Bone marrow (tissue), 2 donors: ENCODE measurements at regions not wholly inside any gene's neighbourhood (a gene's known extent, or its start where the extent isn't known, plus 50 kb on each side); places are given as distances from the start of the nearest gene placed in this dataset.
"Not testable (repeated sequence)": the region's sequence is repeated elsewhere in the genome, so short reads cannot be mapped to it uniquely, and the experiment has no call there.

Experiments
- DNase-seq, 2 donors: peaks; one replicate each; lab custom pipeline; 2025; lab: John Stamatoyannopoulos, UW

DNA sequence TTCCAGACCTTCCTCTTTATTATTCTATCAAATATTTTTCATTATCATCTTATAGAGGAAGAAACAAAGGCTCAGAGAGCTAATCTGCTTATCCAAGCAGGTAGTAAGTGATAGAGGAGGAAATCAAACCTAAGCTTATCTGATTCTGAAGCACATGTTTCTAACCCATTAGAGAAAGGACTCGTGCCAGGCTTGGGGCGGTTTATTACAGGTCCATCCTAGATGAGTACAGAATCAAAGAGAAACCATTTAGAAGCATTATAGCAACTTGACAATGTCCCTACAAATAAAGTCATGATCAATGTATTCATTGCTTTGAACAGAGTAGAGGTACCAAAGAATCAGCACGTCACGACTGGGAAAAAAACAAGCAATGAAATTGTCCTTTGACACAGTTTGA lies 303.0 kb downstream of the CYRIA start:
- no peak for DNase-seq

DNA sequence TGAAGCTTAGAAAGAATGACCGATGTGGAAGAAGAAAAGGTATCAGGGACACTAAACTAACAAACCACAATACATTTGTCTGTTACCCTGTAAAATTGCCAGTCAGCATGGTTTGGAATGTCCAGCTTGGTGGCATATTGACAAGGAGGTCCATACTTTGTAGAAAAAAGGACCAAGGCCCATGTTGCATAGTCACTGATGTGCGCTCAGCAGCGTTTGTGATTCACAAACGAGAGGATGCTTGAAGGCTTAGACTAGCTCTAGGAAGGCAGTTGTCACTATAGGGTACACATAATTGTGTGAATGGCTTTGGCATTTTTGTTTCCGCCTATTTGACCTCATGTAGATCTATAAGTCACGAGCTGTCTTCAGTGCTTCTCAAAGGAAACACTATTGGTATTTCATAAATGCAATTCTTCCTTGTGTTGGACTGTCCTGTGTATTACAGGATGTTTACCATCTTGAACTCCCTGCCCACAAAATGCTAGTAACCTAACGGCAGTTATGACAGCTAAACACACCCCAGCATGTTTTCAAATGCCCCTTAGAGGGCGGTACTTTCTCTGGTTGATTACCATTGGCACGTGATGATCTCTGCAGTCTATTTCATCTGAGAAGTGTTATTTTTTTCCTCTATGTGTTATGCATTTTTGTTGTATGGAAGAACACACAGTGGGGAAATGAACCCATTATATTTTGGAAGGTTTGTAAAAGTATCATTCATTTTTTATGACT lies 304.2 kb downstream of the CYRIA start:
- DNase-seq, result no peak

DNA sequence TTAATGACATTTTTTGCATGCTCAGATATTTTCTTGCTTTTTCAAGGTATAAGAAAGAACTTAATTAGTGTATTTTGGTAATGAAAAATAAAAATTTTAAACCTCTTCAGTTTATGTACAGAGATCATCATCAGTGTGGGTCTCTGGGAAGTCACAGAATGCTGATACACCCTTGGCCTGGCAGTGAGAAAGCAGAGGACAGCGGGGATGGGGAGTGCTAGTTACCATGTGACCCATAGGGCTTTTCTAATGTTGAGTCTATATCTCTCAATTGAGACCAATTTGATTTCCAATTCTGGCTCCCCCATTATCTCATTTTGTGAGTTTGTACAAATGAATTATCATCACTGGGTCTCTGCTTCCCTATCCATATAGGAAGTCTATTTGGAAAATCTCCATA lies 305.7 kb downstream of the CYRIA start:
- no peak for DNase-seq

DNA sequence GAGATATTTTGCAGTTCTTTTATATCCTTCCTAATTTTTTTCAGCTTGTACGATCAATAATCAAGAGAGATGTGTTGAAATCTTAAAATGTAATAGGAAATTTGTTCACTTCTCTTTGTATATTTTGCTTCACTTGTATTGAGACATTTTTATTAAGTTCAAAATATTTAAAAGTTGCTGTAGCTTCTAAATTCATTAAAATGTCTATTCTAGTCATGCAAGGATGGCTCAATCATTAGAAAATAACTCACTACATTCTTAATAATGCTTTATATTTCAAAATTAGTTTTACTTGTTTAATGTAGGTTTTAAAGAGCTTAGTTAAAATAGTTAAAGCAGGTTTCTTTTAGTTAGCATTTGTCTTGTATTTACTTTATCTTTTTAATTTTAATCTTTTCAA lies 308.4 kb downstream of the CYRIA start:
- no peak for DNase-seq

DNA sequence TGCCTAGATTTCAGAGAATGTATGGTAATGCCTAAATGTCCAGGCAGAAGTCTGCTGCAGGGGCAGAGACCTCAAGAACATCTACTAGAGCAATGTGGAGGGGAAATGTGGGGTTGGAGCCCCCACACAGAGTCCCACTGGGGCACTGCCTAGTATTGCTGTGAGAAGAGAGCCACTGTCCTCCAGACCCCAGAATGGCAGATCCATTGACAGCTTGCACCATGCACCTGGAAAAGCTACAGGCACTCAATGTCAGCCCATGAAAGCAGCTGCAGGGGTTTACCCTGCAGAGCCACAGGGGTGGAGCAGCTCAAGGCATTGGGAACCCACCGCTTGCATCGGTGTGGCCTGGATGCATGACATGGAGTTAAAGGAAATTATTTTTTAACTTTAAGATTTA lies 314.1 kb downstream of the CYRIA start:
- DNase-seq, result no peak

DNA sequence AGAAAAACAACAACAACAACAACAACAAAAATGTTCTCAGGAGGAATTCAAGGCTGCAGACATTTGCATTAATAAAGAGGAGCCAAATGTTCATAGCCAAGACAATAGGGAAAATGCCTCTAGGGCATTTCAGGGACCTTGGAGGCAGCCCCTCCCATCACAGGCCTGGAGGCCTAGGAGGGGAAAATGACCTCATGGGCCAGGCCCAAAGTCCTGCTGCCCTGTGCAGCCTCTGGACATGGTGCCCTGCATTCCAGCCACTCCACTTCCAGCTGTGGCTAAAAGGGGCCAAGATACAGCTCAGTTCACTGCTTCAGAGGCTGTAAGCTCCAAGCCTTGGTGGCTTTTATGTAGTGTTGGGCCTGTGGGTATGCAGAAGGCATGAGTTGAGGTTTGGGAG lies 314.5 kb downstream of the CYRIA start:
- no peak for DNase-seq

DNA sequence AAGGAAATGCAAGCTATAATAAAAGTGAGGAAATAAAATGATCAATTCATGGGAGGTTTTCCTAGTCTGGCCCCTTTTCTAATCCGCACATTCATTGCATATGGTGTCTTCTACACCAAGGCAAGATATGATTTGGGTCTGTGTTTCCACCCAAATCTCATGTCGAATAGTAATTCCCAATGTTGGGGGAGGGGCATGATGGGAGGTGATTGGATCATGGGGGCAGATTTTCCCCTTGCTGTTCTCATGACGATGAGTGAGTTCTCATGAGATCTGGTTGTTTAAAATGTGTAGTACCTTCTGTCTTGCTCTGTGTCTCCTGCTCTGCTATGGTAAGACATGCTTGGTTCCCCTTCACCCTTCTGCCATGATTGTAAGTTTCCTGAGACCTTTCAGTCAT lies 315.4 kb downstream of the CYRIA start:
- DNase-seq, result no peak

DNA sequence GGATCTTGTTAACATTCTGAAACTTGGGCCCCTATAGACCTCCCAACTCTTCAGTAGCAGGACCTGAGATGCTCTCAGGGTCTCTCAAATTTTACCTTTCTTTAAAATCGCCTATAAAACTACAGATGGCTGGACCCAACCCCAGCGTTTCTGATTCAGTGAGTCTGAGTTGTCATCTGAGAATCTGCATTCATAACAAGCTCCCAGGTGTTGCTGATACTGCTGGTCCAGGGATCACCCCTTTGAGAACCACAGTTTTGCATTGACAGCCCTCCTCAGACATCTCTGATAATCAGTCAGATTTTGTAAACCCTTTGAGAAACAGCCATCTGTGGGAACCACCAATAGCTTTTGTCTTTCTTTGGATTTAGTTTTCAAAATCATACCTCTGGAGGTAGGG lies 315.8 kb downstream of the CYRIA start:
- no peak for DNase-seq

DNA sequence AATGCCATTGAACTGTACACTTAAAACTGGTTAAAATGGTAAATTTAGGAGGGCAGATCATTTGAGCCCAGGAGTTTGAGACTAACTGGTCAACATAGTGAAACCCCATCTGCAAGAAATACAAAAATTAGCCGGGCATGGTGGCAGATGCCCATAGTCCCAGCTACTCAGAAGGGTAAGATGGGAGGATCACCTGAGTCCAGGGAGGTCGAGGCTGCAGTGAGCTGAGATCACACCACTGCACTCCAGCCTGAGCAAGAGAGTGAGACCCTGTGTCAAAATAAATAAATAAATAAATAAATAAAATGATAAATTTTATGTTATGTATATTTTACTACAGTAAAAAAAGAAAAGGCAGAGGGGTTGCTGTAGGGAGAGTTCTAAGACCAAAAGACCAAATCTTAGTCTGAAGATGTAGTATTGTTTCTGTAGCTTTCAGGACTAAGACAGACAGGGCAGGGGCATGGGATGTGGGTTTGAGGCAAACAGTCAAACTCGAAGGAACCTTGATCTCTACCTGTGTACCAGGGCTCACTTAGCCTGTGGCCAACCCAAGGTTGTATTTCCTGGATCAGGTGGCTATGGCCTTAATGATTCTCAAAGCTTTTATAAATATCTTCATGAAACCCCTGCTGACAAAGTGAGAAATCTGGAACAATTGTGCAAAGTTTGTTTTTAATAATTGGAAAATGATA lies 316.7 kb downstream of the CYRIA start:
- no peak for DNase-seq

DNA sequence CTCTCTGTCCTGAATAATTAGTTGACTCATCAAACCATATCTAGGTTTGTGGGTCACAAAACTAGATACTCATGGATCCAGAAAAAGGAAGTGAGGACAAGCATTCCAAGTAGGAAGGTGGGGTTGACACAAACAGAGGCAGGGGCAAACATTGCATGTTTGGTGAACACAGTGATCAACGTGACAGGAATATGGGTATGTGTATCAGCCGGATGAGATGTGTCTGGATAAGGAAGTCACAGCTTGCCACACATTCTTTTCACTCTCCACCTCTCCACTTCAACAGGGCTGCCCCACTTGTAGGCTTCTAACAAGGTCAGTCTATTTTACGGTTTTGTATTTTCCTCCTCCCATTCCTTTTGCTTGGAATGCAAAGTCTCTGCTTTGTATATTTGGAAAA lies 319.0 kb downstream of the CYRIA start:
- no peak for DNase-seq

DNA sequence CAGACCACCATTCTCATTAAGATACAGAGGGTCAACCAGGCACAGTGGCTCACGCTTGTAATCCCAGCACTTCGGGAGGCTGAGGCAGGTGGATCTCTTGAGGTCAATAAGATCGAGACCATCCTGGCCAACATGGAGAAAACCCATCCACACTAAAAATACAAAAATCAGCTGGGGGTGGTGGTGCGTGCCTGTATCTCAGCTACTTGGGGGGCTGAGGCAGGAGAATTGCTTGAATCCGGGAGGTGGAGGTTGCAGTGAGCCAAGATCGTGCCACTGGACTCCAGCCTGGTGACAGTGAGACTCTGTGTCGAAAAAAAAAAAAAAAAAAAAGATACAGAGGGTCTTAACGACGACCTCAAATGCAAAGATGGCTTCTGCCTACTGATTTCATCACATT lies 320.4 kb downstream of the CYRIA start:
- DNase-seq, result not testable (repeated sequence)

DNA sequence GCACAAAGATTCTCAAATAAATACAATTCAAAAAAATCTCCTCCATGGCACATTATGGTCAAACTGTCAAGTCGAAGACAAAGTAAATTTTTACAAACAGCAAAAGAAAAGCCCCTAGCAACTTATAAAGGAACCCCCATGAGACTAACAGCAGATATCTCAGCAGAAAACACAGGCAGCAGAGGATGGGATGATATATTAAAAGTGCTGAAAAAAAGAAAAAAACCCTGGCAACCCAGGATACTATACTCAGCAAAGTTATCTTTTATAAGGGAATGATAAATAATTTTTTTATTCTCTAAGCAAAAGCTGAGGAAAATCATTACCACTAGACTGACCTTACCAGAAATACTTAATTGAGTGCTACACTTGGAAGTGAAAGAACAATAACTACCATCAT lies 326.4 kb downstream of the CYRIA start:
- DNase-seq, result no peak

DNA sequence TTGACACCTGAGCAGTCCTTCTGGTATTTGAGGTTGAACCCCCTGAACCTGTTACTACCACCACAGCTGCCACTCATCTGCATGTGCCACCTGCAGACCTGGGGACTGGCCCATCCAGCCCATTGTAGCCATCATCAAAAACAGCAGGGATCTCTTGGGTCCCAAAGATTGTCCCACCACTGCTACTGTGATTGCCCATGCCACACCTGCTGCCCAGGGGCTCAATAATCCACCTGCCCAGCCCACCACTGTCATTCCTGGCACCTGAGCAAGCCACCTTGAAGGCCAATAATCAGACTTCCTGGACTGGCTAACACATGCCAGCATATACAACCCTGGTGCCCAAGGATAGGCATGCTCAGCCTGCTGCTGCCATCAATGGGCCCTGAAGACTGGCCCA lies 327.6 kb downstream of the CYRIA start:
- no peak for DNase-seq

DNA sequence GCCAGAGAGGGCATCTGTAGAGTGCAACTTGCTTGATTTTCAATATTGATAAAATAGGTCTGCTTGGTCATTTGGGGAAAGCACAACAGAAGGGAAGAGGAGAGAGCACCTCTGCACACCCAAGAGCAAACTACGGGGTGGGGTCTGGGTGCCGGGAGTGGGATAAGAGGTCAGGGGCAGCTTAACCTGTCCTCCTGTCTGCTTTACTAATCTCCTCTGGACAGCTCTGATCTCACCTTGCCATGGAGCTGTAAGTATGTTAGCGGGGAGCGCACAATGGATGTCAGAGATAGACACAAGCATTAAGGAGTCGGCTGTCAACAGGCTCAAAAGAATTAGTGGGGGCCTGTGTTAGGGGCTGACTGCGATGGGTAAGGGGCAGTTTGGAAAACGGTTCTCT lies 328.7 kb downstream of the CYRIA start:
- DNase-seq, result no peak

DNA sequence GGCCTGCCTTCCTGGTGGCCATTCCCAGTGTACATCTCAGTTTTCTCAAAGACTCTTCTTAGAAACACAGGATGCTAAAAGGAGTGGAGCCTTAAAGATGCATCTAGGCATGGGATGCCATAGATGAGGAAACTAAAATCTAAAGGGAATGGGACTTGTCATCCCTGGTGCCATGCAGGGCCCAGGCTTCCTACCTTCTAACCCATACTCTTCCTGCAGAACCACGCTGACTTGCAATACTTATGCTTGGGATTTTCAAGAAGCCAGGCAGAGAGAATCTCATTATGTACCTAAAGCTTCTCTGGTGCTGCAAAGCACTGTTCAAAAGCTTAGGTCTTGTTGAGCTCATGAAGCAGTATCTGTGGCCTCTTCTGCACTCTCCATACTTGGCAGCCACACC lies 329.1 kb downstream of the CYRIA start:
- no peak for DNase-seq

DNA sequence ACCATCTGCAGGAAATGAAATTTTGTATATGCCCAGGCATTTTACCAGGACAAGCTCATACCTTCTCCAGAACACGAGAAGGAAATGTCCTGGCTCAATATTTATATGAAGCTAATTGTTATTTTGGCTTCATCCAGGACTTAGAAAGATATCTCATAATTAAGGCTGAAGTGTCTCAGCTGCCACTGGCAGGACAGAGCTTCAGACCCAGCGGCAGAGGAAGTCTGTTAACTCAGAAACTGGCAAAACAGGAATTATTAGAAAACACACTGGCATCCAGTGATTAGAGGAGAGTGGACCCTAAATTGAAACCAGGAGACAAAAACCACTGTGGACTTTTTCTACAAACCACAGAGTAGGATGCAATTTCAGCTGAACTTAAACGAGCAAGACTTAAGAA lies 329.7 kb downstream of the CYRIA start:
- DNase-seq, result no peak

DNA sequence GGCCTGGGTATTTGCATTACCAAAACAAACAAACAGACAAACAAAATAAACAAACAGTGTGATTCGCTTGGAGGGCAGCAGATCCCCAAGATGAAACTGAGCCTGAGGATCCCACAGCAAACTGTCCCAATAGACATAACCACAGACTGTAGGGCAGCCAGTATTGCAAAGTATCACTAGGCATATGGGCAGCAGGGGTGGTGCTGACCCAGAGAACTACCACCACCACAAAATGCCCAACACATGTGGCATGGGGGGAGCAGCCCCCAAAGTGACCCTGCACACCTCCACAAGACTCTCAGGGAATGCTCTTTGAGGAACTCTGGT lies 330.1 kb downstream of the CYRIA start:
- DNase-seq, result no peak

DNA sequence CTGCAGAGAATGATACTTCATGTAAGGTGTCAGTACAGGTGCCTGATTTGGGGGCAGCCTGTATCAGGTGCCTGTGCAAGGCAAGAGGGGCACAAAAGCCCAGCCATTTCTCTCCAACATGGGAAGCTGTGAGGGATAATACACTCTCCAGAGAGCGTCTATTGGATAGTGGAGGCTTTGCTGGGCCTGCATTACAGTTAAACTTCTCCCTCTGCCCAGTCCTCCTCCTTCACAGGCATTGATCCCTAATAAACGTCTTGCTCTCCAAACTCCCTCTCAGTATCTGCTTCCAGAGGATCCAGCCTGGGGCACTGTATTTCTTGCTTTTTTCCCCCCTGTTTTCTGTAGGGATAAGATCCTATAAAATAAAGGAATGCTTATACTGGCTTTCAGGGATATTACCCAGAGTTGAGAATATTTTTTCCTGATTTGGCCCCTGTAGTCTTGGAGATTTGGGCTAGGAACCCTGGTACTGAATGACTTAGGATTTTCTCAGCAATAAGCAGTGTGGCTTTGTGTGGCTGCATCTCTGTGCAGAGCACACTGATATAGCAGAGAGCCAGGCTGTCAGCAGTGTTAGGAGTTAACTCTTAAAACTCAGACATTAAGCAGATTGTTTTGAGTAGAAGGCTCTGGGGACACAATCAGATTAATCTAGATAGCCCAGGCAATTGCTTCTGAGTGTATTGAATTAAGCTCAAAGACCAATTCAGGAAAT lies 330.6 kb downstream of the CYRIA start:
- no peak for DNase-seq

DNA sequence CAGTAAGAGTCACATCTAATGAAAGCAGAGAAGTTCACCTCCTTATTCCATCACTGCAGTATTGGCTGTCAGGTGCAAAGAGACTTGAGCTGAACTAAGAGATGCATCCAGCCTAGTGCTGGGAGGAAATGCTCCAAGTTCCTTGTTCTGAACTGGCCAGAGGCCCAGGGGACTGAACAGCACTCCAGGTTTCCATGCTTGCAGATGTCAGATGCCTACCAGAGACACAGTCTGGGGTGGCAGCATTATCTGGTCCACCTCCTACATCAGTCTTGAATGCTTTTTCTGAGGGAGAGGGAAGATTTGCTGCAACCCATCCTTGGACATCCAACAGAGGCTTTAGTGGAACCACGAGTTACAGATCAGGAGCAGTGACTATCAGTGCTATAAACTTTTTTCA lies 331.3 kb downstream of the CYRIA start:
- DNase-seq, result no peak

DNA sequence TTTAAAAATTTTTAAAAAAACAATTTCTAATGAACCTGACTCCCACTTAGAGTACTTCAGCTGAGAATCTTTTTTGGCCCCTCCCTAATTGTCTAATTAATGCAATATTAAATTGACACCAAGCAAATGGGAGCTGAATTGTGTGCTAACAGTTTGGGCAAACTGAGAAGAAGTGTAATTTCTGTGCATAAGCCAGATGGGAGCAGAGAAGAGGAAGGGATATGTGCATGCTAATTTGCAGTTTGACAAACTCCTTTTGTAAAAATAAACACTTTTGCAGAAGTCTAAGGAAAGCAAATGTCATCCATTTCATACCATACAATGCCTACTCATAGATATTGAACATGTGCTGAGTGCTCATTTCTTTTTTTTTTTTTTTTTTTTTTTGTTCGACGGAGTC lies 332.0 kb downstream of the CYRIA start:
- no peak for DNase-seq

DNA sequence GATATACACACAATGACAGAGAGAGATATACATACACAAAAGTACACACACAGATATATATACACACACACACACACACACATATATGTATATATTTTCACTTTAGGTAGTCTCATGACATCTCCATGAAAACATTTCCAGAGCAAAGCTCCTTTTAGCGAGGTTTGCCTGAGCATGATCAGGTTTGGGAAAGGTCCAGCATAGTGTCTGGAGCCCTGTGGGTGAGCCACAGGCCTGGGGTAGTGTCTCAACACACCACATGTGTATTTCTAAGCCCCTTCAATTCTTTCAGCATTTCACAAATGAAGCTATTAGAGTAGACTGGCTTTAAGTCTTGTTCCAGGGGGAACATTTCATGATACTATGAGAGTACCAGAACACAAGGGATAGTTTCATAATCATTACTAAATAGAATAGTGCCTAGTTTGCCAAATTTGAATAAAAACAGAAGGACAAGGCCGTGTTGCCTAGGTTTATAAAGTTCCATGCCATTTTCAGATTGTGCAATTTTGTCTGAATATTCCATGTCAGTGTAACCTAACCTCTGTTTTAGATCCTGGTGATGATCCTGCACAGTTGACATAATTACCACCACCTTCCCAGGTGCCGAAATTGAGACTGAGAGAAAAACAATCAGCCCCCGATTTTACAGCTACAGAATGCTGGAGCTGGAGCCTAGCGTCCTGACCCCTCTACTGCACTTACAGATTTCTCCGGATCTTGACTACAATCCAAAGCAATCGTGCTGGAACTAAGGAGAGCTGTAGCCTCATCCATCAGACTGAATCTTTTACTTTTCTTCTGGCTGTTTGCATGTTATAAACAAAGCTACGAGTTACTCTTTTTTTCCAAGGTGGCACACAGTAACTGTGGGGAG lies 332.7 kb downstream of the CYRIA start:
- no peak for DNase-seq

DNA sequence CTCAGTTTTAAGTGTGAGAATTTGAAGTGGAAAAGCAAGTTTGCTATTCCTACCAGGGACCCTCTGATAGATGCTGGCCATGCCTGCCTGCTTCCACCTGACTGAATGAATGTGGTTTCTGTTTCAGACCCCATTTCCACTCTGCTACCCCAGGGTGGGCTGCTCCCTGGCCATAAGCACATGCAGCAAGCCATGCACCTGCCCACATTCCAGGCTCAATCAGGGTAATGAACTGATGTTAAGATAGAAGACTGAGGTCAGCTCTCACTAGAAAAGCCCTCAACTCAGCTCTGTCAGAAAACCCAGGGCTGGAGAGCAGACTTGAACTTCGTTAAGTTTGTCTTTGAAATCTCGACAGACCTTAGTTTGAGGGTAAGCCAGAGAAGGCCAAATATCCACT lies 333.9 kb downstream of the CYRIA start:
- no peak for DNase-seq

DNA sequence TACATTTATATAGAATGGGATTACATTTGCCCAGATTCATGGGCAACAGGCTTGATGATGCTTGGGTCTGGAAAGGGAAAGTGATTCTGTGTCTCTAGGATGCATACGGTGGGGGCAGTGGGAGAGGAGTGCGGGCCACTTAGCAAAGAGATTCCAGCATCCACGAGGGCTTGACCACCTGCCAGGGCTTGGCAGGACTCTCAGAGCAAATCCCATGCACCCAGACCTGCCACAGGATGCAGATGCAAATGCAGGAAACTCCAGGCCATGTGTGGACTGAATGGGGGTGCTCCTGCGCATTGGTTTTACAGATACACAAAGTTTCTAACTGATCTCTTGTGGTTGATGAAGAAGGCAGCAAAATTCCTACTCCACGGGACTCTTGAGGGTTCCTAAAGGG lies 334.7 kb downstream of the CYRIA start:
- DNase-seq, result no peak
